NB4 (cell line): ENCODE measurements at regions not wholly inside any gene's neighbourhood (a gene's known extent, or its start where the extent isn't known, plus 50 kb on each side); places are given as distances from the start of the nearest gene placed in this dataset.

ENCODE experiments used
- CTCF ChIP-seq: IDR thresholded peaks from one replicate; pipeline ENCODE4 v1.5.1; 2012; ENCODE audit warnings: low read depth, low read length
- MAX ChIP-seq: IDR thresholded peaks from 2 replicates; pipeline ENCODE4 v1.6.1; 2011; ENCODE audit warnings: low read depth, low read length

- TF ChIP-seq CTCF (no peak), MAX (no peak)
Measured at GRCh38 chr6:12529364-12530019, 187.1 kb upstream of the PHACTR1 start.
